KG1 (cell line): ENCODE measurements at regions not wholly inside any gene's neighbourhood (a gene's known extent, or its start where the extent isn't known, plus 50 kb on each side); places are given as distances from the start of the nearest gene placed in this dataset.

Experiments used
- DNase-seq: peaks from one replicate; lab custom pipeline; 2025; lab: John Stamatoyannopoulos, UW

GRCh38 chr1:2865571-2866421 is 64.3 kb upstream of the TTC34 start:
- DNase-seq: no peak

GRCh38 chr1:2866422-2867086 is 65.1 kb upstream of the TTC34 start:
- no peak for DNase-seq

GRCh38 chr1:2867087-2867425 is 65.6 kb upstream of the TTC34 start:
- no peak for DNase-seq

GRCh38 chr1:2867861-2868260 is 66.4 kb upstream of the TTC34 start:
- no peak for DNase-seq

GRCh38 chr1:2868571-2869195 is 67.2 kb upstream of the TTC34 start:
- no peak for DNase-seq

- no peak for DNase-seq
Observed at GRCh38 chr1:2871246-2871815, 69.8 kb upstream of the TTC34 start.

GRCh38 chr1:2874207-2874606 is 72.7 kb upstream of the TTC34 start:
- DNase-seq: no peak

- DNase-seq: no peak
Observed at GRCh38 chr1:2874607-2875480, 73.4 kb upstream of the TTC34 start.

GRCh38 chr1:2875707-2876561 is 74.4 kb upstream of the TTC34 start:
- DNase-seq: no peak

GRCh38 chr1:2876846-2877245 is 75.4 kb upstream of the TTC34 start:
- DNase-seq: no peak

GRCh38 chr1:2877391-2877790 is 75.9 kb upstream of the TTC34 start:
- no peak for DNase-seq

- DNase-seq: no peak
Observed at GRCh38 chr1:2878591-2878990, 77.1 kb upstream of the TTC34 start.

- DNase-seq: no peak
Observed at GRCh38 chr1:2879026-2879425, 77.5 kb upstream of the TTC34 start.

- no peak for DNase-seq
Observed at GRCh38 chr1:2879591-2879990, 78.1 kb upstream of the TTC34 start.

GRCh38 chr1:2880086-2880485 is 78.6 kb upstream of the TTC34 start:
- DNase-seq: no peak

GRCh38 chr1:2880812-2881295 is 79.4 kb upstream of the TTC34 start:
- no peak for DNase-seq

GRCh38 chr1:2881556-2881955 is 80.1 kb upstream of the TTC34 start:
- no peak for DNase-seq

GRCh38 chr1:2882966-2883696 is 81.6 kb upstream of the TTC34 start:
- no peak for DNase-seq

- DNase-seq: no peak
Observed at GRCh38 chr1:2885001-2885400, 83.5 kb upstream of the TTC34 start.

- no peak for DNase-seq
Observed at GRCh38 chr1:2886631-2887030, 85.1 kb upstream of the TTC34 start.
